ENCODE measurements at regions not wholly inside any gene's neighbourhood (a gene's known extent, or its start where the extent isn't known, plus 50 kb on each side); places are given as distances from the start of the nearest gene placed in this dataset.

DNA sequence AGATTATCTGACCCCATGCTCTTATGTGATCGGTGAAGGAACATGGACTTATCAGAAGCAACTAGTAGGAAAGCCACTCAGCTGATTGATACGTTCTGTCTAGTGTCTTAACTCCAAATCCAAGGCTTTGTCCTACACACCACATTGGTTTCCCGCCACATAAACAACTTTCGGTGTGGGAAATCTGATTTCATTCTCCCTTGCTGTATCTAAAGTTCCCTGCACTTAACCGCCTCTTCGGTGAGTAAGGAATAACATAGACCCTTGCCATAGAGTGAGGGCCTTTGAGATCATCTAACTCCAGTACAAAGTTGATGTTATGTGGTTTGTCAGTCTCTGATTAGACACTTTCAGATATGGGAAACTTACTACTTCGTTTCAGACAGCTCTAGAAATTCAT lies 538.2 kb upstream of the TNP1 start:
- TF ChIP-seq CTCF (IDR thresholded peaks at IDR 0.05) (no peak), POLR2A (IDR thresholded peaks at IDR 0.05) (no peak)
